HEK293 (cell line): ENCODE measurements at regions not wholly inside any gene's neighbourhood (a gene's known extent, or its start where the extent isn't known, plus 50 kb on each side); places are given as distances from the start of the nearest gene placed in this dataset.

Source experiments
- CTCF ChIA-PET: fragments of 350-600 bp; formaldehyde crosslinking; extraction: SDS; loops from one replicate; lab custom pipeline; 2021; ENCODE audit warnings: antibody characterized with exemption; lab: Yijun Ruan, JAX
- POLR2A ChIA-PET: fragments of 300-600 bp; formaldehyde crosslinking; extraction: SDS; loops from one replicate; lab custom pipeline; 2020; ENCODE audit warnings: antibody characterized with exemption, inconsistent platforms; lab: Yijun Ruan, JAX
- H3K27ac ChIP-seq: fragments of 200-500 bp; sonication (Bioruptor generic); 2 replicates; pipeline ENCODE4 v1.5.1; 2014; ENCODE audit warnings: low read depth, low read length, control low read depth, inconsistent platforms; ENCODE audit errors: extremely low read depth
- H3K36me3 ChIP-seq, 2 experiments: fragments of 200-500 bp in 1 of 2; sonication (Bioruptor generic) in 1 of 2; 1 replicate in 1 of 2; 2 replicates in 1 of 2; pipeline ENCODE4 v1.5.1; 2014 to 2017; ENCODE audit warnings: inconsistent platforms in 2 of 2, low read length in 2 of 2; ENCODE audit not compliant: control insufficient read depth in 2 of 2, insufficient read depth in 1 of 2
- H3K4me1 ChIP-seq: fragments of 200-500 bp; sonication (Bioruptor generic); 2 replicates; pipeline ENCODE4 v1.5.1; 2014; ENCODE audit warnings: mild to moderate bottlenecking, low read length, inconsistent platforms; ENCODE audit not compliant: control insufficient read depth, insufficient read depth
- H3K4me3 ChIP-seq: 2 replicates; pipeline ENCODE4 v1.5.1; 2011; ENCODE audit warnings: low read depth, mild to moderate bottlenecking, control low read depth, low read length, moderate library complexity
- H3K9me3 ChIP-seq: fragments of 200-500 bp; sonication (Bioruptor generic); 2 replicates; pipeline ENCODE4 v1.5.1; 2014; ENCODE audit warnings: low read depth, low read length, inconsistent platforms; ENCODE audit not compliant: control insufficient read depth, insufficient read depth
- MYNN ChIP-seq: fragments of 450-650 bp; formaldehyde crosslinking; IDR thresholded peaks from 2 replicates; pipeline ENCODE4 v1.5.1; 2016; ENCODE audit warnings: missing biosample characterization, missing genetic modification characterization, borderline replicate concordance
- RBAK ChIP-seq: fragments of 450-650 bp; formaldehyde crosslinking; IDR thresholded peaks from 2 replicates; pipeline ENCODE4 v1.5.1; 2016; ENCODE audit warnings: missing biosample characterization, missing genetic modification characterization
- YY2 ChIP-seq: fragments of 450-650 bp; formaldehyde crosslinking; IDR thresholded peaks from 2 replicates; pipeline ENCODE4 v1.5.1; 2016; ENCODE audit warnings: missing biosample characterization, missing genetic modification characterization
- ZBTB8A ChIP-seq: fragments of 450-650 bp; formaldehyde crosslinking; IDR thresholded peaks from 2 replicates; pipeline ENCODE4 v1.5.1; 2016; ENCODE audit warnings: missing biosample characterization, missing genetic modification characterization
- ZNF112 ChIP-seq: fragments of 450-650 bp; formaldehyde crosslinking; IDR thresholded peaks from 2 replicates; pipeline ENCODE4 v1.5.0; 2017; ENCODE audit warnings: missing biosample characterization, missing genetic modification characterization
- ZNF114 ChIP-seq: fragments of 450-650 bp; formaldehyde crosslinking; IDR thresholded peaks from 2 replicates; pipeline ENCODE4 v1.5.0; 2017; ENCODE audit warnings: missing biosample characterization, missing genetic modification characterization
- ZNF324 ChIP-seq: fragments of 450-650 bp; formaldehyde crosslinking; IDR thresholded peaks from 2 replicates; pipeline ENCODE4 v1.5.1; 2016; ENCODE audit warnings: missing biosample characterization, missing genetic modification characterization
- ZNF350 ChIP-seq: fragments of 450-650 bp; formaldehyde crosslinking; IDR thresholded peaks from 2 replicates; pipeline ENCODE4 v1.5.0; 2017; ENCODE audit warnings: missing biosample characterization, mild to moderate bottlenecking, missing genetic modification characterization
- ZNF548 ChIP-seq: fragments of 450-650 bp; formaldehyde crosslinking; IDR thresholded peaks from 2 replicates; pipeline ENCODE4 v1.5.1; 2016; ENCODE audit warnings: missing biosample characterization, missing genetic modification characterization
- ZNF571 ChIP-seq: fragments of 450-650 bp; formaldehyde crosslinking; IDR thresholded peaks from 2 replicates; pipeline ENCODE4 v1.5.0; 2017; ENCODE audit warnings: missing biosample characterization, missing genetic modification characterization
- ZNF610 ChIP-seq: fragments of 450-650 bp; formaldehyde crosslinking; IDR thresholded peaks from 2 replicates; pipeline ENCODE4 v1.5.1; 2016; ENCODE audit warnings: missing biosample characterization, missing genetic modification characterization, borderline replicate concordance
- ZNF624 ChIP-seq: fragments of 450-650 bp; formaldehyde crosslinking; IDR thresholded peaks from 2 replicates; pipeline ENCODE4 v1.5.1; 2017; ENCODE audit warnings: missing biosample characterization, missing genetic modification characterization
- ZNF626 ChIP-seq: fragments of 450-650 bp; sonication (Bioruptor Pico); formaldehyde crosslinking; IDR thresholded peaks from 2 replicates; pipeline ENCODE4 v1.5.1; 2018; ENCODE audit warnings: missing biosample characterization, missing genetic modification characterization, inconsistent platforms
- ZNF677 ChIP-seq: fragments of 450-650 bp; IDR thresholded peaks from 2 replicates; pipeline ENCODE4 v1.5.0; 2018; ENCODE audit warnings: missing biosample characterization, mild to moderate bottlenecking, missing genetic modification characterization, moderate library complexity
- TF ChIP-seq, protein P1 (sequence below): fragments of 450-650 bp; formaldehyde crosslinking; conservative IDR thresholded peaks from 2 replicates; pipeline ENCODE4 v1.5.1; 2016; ENCODE audit warnings: low read depth, missing biosample characterization, missing genetic modification characterization
- TF ChIP-seq, protein P2 (sequence below): fragments of 450-650 bp; formaldehyde crosslinking; IDR thresholded peaks from 2 replicates; pipeline ENCODE4 v1.5.1; 2017; ENCODE audit warnings: missing biosample characterization, missing genetic modification characterization
- TF ChIP-seq, protein P3 (sequence below): IDR thresholded peaks from 2 replicates; pipeline ENCODE4 v1.6.1; 2011; ENCODE audit warnings: mild to moderate bottlenecking, low read depth, low read length, borderline replicate concordance
- TF ChIP-seq, protein P4 (sequence below): fragments of 450-650 bp; formaldehyde crosslinking; IDR thresholded peaks from 2 replicates; pipeline ENCODE4 v1.5.1; 2016; ENCODE audit warnings: missing biosample characterization, missing genetic modification characterization
- TF ChIP-seq, protein P5 (sequence below): fragments of 450-650 bp; formaldehyde crosslinking; IDR thresholded peaks from 2 replicates; pipeline ENCODE4 v1.5.1; 2016; ENCODE audit warnings: missing biosample characterization, missing genetic modification characterization, borderline replicate concordance
- TF ChIP-seq, protein P6 (sequence below): fragments of 450-650 bp; formaldehyde crosslinking; IDR thresholded peaks from 2 replicates; pipeline ENCODE4 v1.5.1; 2017; ENCODE audit warnings: missing biosample characterization, mild to moderate bottlenecking, missing genetic modification characterization, moderate library complexity

DNA sequence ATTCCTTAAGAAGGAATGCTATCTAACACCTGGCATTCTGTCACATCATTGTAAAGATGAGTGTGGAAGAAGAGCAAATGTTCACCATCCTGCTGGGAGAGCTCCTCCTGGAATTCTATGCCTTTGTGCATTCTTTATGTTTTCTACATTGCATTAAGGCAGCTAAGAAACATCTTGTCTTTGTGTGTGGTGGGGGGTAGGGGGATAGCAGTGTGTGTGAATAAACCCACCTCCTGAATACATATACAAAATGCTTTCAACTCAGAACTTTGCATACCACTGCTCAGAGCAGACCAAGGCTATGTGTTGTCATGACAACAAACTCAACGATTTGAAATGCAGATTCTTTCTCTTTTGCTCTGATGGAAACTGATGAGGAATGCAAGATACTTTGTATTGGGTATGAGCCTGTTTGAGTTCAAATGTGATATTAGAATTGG, 193.6 kb upstream of the KAZN start (continued):
- TF ChIP-seq, protein P1, sequence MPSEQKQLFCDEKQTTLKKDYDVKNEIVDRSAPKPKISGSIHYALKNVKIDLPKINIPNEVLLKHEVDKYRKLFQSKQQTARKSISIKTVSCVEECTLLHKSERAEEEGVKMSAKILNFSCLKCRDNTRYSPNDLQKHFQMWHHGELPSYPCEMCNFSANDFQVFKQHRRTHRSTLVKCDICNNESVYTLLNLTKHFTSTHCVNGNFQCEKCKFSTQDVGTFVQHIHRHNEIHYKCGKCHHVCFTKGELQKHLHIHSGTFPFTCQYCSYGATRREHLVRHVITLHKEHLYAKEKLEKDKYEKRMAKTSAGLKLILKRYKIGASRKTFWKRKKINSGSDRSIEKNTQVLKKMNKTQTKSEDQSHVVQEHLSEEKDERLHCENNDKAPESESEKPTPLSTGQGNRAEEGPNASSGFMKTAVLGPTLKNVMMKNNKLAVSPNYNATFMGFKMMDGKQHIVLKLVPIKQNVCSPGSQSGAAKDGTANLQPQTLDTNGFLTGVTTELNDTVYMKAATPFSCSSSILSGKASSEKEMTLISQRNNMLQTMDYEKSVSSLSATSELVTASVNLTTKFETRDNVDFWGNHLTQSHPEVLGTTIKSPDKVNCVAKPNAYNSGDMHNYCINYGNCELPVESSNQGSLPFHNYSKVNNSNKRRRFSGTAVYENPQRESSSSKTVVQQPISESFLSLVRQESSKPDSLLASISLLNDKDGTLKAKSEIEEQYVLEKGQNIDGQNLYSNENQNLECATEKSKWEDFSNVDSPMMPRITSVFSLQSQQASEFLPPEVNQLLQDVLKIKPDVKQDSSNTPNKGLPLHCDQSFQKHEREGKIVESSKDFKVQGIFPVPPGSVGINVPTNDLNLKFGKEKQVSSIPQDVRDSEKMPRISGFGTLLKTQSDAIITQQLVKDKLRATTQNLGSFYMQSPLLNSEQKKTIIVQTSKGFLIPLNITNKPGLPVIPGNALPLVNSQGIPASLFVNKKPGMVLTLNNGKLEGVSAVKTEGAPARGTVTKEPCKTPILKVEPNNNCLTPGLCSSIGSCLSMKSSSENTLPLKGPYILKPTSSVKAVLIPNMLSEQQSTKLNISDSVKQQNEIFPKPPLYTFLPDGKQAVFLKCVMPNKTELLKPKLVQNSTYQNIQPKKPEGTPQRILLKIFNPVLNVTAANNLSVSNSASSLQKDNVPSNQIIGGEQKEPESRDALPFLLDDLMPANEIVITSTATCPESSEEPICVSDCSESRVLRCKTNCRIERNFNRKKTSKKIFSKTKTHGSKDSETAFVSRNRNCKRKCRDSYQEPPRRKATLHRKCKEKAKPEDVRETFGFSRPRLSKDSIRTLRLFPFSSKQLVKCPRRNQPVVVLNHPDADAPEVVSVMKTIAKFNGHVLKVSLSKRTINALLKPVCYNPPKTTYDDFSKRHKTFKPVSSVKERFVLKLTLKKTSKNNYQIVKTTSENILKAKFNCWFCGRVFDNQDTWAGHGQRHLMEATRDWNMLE (tag by site-specific recombination): no peak

DNA sequence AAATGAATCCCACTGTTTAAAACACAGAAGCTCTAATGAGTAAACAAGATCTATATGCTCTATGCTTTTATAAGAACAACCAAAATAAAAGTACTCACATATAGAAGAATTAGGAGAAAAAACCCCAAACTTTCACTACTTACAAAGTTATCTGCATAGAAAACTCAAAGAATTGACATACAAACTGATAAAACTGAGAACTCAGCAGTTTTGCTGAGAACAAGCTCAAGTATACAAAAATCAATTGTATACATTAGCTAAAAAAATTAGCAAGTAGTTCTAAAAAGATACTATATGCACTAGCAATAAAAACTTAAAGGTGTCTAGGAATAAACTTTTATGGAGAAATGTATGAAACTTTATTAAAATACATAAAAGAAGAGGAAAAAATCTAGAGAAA, 186.2 kb upstream of the KAZN start:
- H3K4me1 ChIP-seq: no peaks in the 10 kb centered on the region
- H3K36me3 ChIP-seq: no peaks in the 10 kb centered on the region
- no peak overlapping the region for H3K27ac ChIP-seq
- POLR2A ChIA-PET: no interaction called here
- H3K4me3 ChIP-seq: no peak overlapping the region
- TF ChIP-seq, protein P2, sequence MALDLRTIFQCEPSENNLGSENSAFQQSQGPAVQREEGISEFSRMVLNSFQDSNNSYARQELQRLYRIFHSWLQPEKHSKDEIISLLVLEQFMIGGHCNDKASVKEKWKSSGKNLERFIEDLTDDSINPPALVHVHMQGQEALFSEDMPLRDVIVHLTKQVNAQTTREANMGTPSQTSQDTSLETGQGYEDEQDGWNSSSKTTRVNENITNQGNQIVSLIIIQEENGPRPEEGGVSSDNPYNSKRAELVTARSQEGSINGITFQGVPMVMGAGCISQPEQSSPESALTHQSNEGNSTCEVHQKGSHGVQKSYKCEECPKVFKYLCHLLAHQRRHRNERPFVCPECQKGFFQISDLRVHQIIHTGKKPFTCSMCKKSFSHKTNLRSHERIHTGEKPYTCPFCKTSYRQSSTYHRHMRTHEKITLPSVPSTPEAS (tag by site-specific recombination): no peak
- TF ChIP-seq, protein P3, sequence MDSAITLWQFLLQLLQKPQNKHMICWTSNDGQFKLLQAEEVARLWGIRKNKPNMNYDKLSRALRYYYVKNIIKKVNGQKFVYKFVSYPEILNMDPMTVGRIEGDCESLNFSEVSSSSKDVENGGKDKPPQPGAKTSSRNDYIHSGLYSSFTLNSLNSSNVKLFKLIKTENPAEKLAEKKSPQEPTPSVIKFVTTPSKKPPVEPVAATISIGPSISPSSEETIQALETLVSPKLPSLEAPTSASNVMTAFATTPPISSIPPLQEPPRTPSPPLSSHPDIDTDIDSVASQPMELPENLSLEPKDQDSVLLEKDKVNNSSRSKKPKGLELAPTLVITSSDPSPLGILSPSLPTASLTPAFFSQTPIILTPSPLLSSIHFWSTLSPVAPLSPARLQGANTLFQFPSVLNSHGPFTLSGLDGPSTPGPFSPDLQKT: no peak
- no peak for TF ChIP-seq ZNF626 (tag by site-specific recombination)
- no peak for TF ChIP-seq ZNF624
- TF ChIP-seq, protein P4, sequence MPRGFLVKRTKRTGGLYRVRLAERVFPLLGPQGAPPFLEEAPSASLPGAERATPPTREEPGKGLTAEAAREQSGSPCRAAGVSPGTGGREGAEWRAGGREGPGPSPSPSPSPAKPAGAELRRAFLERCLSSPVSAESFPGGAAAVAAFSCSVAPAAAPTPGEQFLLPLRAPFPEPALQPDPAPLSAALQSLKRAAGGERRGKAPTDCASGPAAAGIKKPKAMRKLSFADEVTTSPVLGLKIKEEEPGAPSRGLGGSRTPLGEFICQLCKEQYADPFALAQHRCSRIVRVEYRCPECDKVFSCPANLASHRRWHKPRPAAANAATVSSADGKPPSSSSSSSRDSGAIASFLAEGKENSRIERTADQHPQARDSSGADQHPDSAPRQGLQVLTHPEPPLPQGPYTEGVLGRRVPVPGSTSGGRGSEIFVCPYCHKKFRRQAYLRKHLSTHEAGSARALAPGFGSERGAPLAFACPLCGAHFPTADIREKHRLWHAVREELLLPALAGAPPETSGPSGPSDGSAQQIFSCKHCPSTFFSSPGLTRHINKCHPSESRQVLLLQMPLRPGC: no peak
- no peak for TF ChIP-seq YY2 (tag by site-specific recombination)
- TF ChIP-seq ZBTB8A (tag by site-specific recombination): no peak
- no peak for TF ChIP-seq ZNF350 (tag by site-specific recombination)
- TF ChIP-seq RBAK (tag by site-specific recombination): no peak
- TF ChIP-seq ZNF112 (tag by site-specific recombination): no peak
- no peak for TF ChIP-seq ZNF324 (tag by site-specific recombination)
- TF ChIP-seq ZNF548 (tag by site-specific recombination): no peak
- TF ChIP-seq ZNF571 (tag by site-specific recombination): no peak
- no peak for TF ChIP-seq MYNN (tag by site-specific recombination)
- no peak for TF ChIP-seq ZNF677 (tag by site-specific recombination)
- TF ChIP-seq ZNF114 (tag by site-specific recombination): no peak
- no peak for TF ChIP-seq ZNF610 (tag by site-specific recombination)
- TF ChIP-seq, protein P5, sequence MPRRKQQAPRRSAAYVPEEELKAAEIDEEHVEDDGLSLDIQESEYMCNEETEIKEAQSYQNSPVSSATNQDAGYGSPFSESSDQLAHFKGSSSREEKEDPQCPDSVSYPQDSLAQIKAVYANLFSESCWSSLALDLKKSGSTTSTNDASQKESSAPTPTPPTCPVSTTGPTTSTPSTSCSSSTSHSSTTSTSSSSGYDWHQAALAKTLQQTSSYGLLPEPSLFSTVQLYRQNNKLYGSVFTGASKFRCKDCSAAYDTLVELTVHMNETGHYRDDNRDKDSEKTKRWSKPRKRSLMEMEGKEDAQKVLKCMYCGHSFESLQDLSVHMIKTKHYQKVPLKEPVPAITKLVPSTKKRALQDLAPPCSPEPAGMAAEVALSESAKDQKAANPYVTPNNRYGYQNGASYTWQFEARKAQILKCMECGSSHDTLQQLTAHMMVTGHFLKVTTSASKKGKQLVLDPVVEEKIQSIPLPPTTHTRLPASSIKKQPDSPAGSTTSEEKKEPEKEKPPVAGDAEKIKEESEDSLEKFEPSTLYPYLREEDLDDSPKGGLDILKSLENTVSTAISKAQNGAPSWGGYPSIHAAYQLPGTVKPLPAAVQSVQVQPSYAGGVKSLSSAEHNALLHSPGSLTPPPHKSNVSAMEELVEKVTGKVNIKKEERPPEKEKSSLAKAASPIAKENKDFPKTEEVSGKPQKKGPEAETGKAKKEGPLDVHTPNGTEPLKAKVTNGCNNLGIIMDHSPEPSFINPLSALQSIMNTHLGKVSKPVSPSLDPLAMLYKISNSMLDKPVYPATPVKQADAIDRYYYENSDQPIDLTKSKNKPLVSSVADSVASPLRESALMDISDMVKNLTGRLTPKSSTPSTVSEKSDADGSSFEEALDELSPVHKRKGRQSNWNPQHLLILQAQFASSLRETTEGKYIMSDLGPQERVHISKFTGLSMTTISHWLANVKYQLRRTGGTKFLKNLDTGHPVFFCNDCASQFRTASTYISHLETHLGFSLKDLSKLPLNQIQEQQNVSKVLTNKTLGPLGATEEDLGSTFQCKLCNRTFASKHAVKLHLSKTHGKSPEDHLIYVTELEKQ (tag by site-specific recombination): no peak
- TF ChIP-seq, protein P6, sequence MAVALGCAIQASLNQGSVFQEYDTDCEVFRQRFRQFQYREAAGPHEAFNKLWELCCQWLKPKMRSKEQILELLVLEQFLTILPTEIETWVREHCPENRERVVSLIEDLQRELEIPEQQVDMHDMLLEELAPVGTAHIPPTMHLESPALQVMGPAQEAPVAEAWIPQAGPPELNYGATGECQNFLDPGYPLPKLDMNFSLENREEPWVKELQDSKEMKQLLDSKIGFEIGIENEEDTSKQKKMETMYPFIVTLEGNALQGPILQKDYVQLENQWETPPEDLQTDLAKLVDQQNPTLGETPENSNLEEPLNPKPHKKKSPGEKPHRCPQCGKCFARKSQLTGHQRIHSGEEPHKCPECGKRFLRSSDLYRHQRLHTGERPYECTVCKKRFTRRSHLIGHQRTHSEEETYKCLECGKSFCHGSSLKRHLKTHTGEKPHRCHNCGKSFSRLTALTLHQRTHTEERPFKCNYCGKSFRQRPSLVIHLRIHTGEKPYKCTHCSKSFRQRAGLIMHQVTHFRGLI: no peak
- CTCF ChIA-PET: interaction anchor here (0.7 kb wide), 2 partner anchors 11 to 25 kb away, joined by 3 to 4 read pairs; no protein-coding TSS in a partner anchor
- no peaks in the 10 kb centered on the region for H3K9me3 ChIP-seq
